NT2/D1 (cell line): ENCODE measurements at regions not wholly inside any gene's neighbourhood (a gene's known extent, or its start where the extent isn't known, plus 50 kb on each side); places are given as distances from the start of the nearest gene placed in this dataset.

ENCODE experiments used
- YY1 ChIP-seq: IDR thresholded peaks from 2 replicates; pipeline ENCODE4 v1.6.1; 2011; ENCODE audit not compliant: insufficient read length, insufficient read depth
- ZNF274 ChIP-seq: IDR thresholded peaks from 2 replicates; pipeline ENCODE4 v1.6.1; 2011; ENCODE audit warnings: mild to moderate bottlenecking, low read depth, low read length

- TF ChIP-seq YY1 (no peak), ZNF274 (no peak)
These were observed 119.2 kb downstream of the ANKRD60 start for GRCh38 chr20:58109126-58109880.
